Erythroblast (primary cell): ENCODE measurements at regions not wholly inside any gene's neighbourhood (a gene's known extent, or its start where the extent isn't known, plus 50 kb on each side); places are given as distances from the start of the nearest gene placed in this dataset.

Experiments
- GATA1 ChIP-seq: IDR thresholded peaks from 2 replicates; pipeline ENCODE4 v1.6.1; 2011; ENCODE audit warnings: low read depth, mild to moderate bottlenecking, control low read depth, low read length, moderate library complexity
- POLR2A ChIP-seq: IDR thresholded peaks from 2 replicates; pipeline ENCODE4 v1.6.1; 2011; ENCODE audit warnings: mild to moderate bottlenecking, low read length

- TF ChIP-seq POLR2A (no peak), GATA1 (no peak)
These were observed 256.0 kb upstream of the SETBP1 start for GRCh38 chr18:44424645-44425035.
